Large intestine (tissue), 3 donors: ENCODE measurements at regions not wholly inside any gene's neighbourhood (a gene's known extent, or its start where the extent isn't known, plus 50 kb on each side); places are given as distances from the start of the nearest gene placed in this dataset.
A peak's percentile ranks its signal among the peaks of the same experiment; 100 is the strongest.

ENCODE experiments used
- DNase-seq, 2 donors: peaks; one replicate each; pipeline versions ENCODE4 v3.0.0 to v3.0.0-alpha.2; 2013
- H3K27ac ChIP-seq: one replicate; pipeline ENCODE4 v1.5.1; 2013; ENCODE audit warnings: low read length
- H3K27me3 ChIP-seq: 2 replicates; pipeline ENCODE4 v1.6.1; 2013; ENCODE audit warnings: low read length; ENCODE audit not compliant: control insufficient read depth, insufficient read depth
- H3K36me3 ChIP-seq: 2 replicates; pipeline ENCODE4 v1.6.1; 2013; ENCODE audit warnings: low read length; ENCODE audit not compliant: control insufficient read depth, insufficient read depth
- H3K4me1 ChIP-seq: one replicate; pipeline ENCODE4 v1.6.1; 2013; ENCODE audit warnings: low read length; ENCODE audit not compliant: control insufficient read depth, insufficient read depth
- H3K4me3 ChIP-seq: one replicate; pipeline ENCODE4 v1.5.1; 2013; ENCODE audit warnings: low read length
- H3K9me3 ChIP-seq: one replicate; pipeline ENCODE4 v1.6.1; 2013; ENCODE audit warnings: mild to moderate bottlenecking, low read depth, low read length, moderate library complexity; ENCODE audit not compliant: control insufficient read depth
- WGBS: methylation state at CpG from one replicate; pipeline ENCODE4 v1.1.5; 2013; ENCODE audit warnings: low lambda C conversion rate; ENCODE audit not compliant: insufficient coverage; 5-methylcytosine and 5-hydroxymethylcytosine counted together

GRCh38 chr12:62998454-62998853 lies 63.5 kb upstream of the PPM1H start:
- no peak overlapping the region for H3K27ac ChIP-seq
- peaks cover 3% of the 10 kb centered on the region for H3K9me3 ChIP-seq
- no CpG with 5 or more reads among the region's 1 CpG for WGBS
- no peaks in the 10 kb centered on the region for H3K36me3 ChIP-seq
- H3K27me3 ChIP-seq, result no peaks in the 10 kb centered on the region
- H3K4me3 ChIP-seq, result no peak overlapping the region
- H3K4me1 ChIP-seq, result no peaks in the 10 kb centered on the region
- peak; percentile 20 to 48 for DNase-seq

DNA sequence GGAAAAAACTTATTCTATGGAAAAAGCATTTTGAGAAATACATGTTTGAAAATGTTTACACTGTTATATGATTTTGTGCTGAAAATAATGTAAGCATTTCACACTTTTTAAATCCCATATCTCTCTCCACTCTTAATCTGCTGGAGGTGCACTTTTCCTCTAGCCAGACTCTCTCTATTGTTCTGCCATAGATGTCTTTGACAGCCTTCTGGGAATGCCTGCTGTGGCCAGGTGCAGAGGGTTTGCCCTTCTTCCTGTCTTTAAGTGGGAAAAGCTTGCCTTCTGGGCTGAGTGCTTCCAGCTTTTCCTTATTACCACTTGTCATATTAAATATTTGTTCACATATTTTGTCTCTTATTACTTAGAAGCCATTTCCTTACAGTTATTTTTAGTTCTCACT lies 60.1 kb upstream of the PPM1H start:
- Histone ChIP-seq H3K36me3 (no peaks in the 10 kb centered on the region), H3K4me3 (no peak overlapping the region), H3K27me3 (no peaks in the 10 kb centered on the region), H3K4me1 (no peaks in the 10 kb centered on the region), H3K9me3 (no peaks in the 10 kb centered on the region), H3K27ac (no peak overlapping the region)
- DNase-seq, result no peak

DNA sequence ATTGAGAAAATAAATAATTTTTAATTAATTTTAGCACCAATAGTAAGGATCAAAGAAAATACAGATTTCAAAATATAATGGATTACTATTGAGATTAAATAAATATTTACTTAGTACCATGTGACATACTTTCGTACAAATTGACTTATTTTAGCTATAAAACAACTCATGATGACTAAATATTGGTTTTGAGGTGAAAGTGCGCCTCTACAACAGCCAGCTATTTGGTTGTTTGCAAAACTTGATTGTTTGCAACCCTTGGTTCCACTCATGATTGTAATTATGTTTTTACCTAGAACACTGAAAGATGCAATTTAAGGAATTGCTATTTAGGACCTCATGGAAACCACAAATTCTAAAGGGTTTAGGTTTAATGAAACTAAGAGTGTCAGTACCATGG lies 51.9 kb upstream of the PPM1H start:
- no CpG with 5 or more reads among the region's 2 CpGs for WGBS
- H3K4me3 ChIP-seq, result no peak overlapping the region
- H3K27ac ChIP-seq, result no peak overlapping the region
- H3K9me3 ChIP-seq, result no peaks in the 10 kb centered on the region
- H3K36me3 ChIP-seq, result no peaks in the 10 kb centered on the region
- H3K4me1 ChIP-seq, result no peaks in the 10 kb centered on the region
- DNase-seq, result no peak
- no peaks in the 10 kb centered on the region for H3K27me3 ChIP-seq
